Esophagus muscularis mucosa (tissue), 3 donors: ENCODE measurements at regions not wholly inside any gene's neighbourhood (a gene's known extent, or its start where the extent isn't known, plus 50 kb on each side); places are given as distances from the start of the nearest gene placed in this dataset.

Source experiments
- POLR2A ChIP-seq: fragments of 450-650 bp; IDR thresholded peaks from one replicate; pipeline ENCODE4 v1.6.1; 2017; ENCODE audit warnings: antibody characterized with exemption, moderate library complexity, mild to moderate bottlenecking, low read depth
- POLR2AphosphoS5 ChIP-seq, 2 donors: sonication (generic); formaldehyde crosslinking; IDR thresholded peaks; one replicate each; pipeline ENCODE4 v1.6.1; 2017; ENCODE audit warnings: antibody characterized with exemption in 2 of 2
- TF ChIP-seq, protein P1 (sequence below), 3 experiments: fragments of 200-600 bp in 2 of 3; fragments of 450-650 bp in 1 of 3; sonication (generic) in 2 of 3; IDR thresholded peaks; one replicate each; pipeline ENCODE4 v1.5.1; 2017 to 2019; ENCODE audit warnings: antibody characterized with exemption in 3 of 3, mild to moderate bottlenecking in 2 of 3, moderate library complexity in 1 of 3

DNA sequence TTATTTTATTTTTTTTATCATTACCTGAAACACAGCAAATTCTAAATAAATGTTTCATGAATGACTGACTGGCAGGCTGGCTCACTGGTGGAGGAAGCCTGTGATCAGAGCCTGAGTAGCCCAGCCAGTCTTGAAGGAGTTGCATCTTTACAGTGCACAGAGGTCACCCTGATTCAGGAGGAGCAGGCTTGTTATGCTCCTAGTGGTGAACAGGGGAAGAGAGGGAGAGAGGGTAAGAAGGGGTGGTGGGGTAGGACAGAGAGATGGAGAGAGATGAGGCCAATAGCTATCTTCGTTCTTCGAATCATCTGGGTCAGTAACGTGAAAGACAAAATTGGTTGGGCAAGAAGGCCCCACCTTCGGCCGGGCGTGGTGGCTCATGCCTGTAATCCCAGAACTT lies 202.6 kb upstream of the MCTP2 start:
- TF ChIP-seq POLR2AphosphoS5 (IDR thresholded peaks at IDR 0.05) (no peak), POLR2A (no peak)
- TF ChIP-seq, protein P1, sequence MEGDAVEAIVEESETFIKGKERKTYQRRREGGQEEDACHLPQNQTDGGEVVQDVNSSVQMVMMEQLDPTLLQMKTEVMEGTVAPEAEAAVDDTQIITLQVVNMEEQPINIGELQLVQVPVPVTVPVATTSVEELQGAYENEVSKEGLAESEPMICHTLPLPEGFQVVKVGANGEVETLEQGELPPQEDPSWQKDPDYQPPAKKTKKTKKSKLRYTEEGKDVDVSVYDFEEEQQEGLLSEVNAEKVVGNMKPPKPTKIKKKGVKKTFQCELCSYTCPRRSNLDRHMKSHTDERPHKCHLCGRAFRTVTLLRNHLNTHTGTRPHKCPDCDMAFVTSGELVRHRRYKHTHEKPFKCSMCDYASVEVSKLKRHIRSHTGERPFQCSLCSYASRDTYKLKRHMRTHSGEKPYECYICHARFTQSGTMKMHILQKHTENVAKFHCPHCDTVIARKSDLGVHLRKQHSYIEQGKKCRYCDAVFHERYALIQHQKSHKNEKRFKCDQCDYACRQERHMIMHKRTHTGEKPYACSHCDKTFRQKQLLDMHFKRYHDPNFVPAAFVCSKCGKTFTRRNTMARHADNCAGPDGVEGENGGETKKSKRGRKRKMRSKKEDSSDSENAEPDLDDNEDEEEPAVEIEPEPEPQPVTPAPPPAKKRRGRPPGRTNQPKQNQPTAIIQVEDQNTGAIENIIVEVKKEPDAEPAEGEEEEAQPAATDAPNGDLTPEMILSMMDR (IDR thresholded peaks at IDR 0.05) = no peak
